A549 (cell line): ENCODE measurements at regions not wholly inside any gene's neighbourhood (a gene's known extent, or its start where the extent isn't known, plus 50 kb on each side); places are given as distances from the start of the nearest gene placed in this dataset.

Source experiments
- CEBPB ChIP-seq, 2 experiments: fragments of >200 bp in 1 of 2; sonication (Bioruptor Twin) in 1 of 2; formaldehyde crosslinking in 1 of 2; IDR thresholded peaks; 2 replicates each; pipeline ENCODE4 v1.6.1; 2012 to 2016
- CHD2 ChIP-seq: fragments of 150-350 bp; IDR thresholded peaks from 2 replicates; pipeline ENCODE4 v1.6.1; 2014; ENCODE audit warnings: low read length; ENCODE audit not compliant: partially characterized antibody
- CTCF ChIP-seq: fragments of >200 bp; sonication (Bioruptor Twin); formaldehyde crosslinking; IDR thresholded peaks from 3 replicates; pipeline ENCODE4 v1.5.1; 2016
- HDAC2 ChIP-seq: fragments of 200-600 bp; sonication (generic); IDR thresholded peaks from 2 replicates; pipeline ENCODE4 v1.6.1; 2016
- HOXA7 ChIP-seq: fragments of 250-450 bp; sonication (Bioruptor Pico); IDR thresholded peaks from 2 replicates; pipeline ENCODE4 v1.5.0; 2020; ENCODE audit warnings: mild to moderate bottlenecking, moderate library complexity
- KDM1A ChIP-seq: fragments of 200-600 bp; sonication (generic); IDR thresholded peaks from 2 replicates; pipeline ENCODE4 v1.6.1; 2016; ENCODE audit warnings: low read depth, mild to moderate bottlenecking
- MAX ChIP-seq: IDR thresholded peaks from 2 replicates; pipeline ENCODE4 v1.6.1; 2012
- NFE2L2 ChIP-seq: fragments of 150-350 bp; conservative IDR thresholded peaks from 2 replicates; pipeline ENCODE4 v1.6.1; 2014; ENCODE audit warnings: low read length
- POLR2A ChIP-seq: IDR thresholded peaks from 2 replicates; pipeline ENCODE4 v1.6.1; 2012; ENCODE audit warnings: mild to moderate bottlenecking, low read length
- RAD21 ChIP-seq, 2 experiments: fragments of >200 bp in 1 of 2; sonication (Bioruptor Twin) in 1 of 2; formaldehyde crosslinking in 1 of 2; IDR thresholded peaks in 1 of 2; conservative IDR thresholded peaks in 1 of 2; 2 replicates in 1 of 2; 3 replicates in 1 of 2; pipeline ENCODE4 v1.6.1; 2012 to 2018; ENCODE audit warnings: inconsistent platforms in 1 of 2
- SREBF2 ChIP-seq: fragments of 450-650 bp; IDR thresholded peaks from 2 replicates; pipeline ENCODE4 v1.6.1; 2014; ENCODE audit warnings: mild to moderate bottlenecking, moderate library complexity
- ZNF302 ChIP-seq: fragments of 250-450 bp; sonication (Bioruptor Pico); IDR thresholded peaks from 2 replicates; pipeline ENCODE4 v1.9.0; 2021; ENCODE audit warnings: inconsistent platforms, mild to moderate bottlenecking, moderate library complexity

GRCh38 chr2:222360146-222360545, 61.3 kb upstream of the PAX3 start:
- TF ChIP-seq NFE2L2 (no peak), CTCF (no peak), POLR2A (no peak), SREBF2 (no peak), CHD2 (no peak), KDM1A (no peak), HDAC2 (no peak), HOXA7 (CRISPR knock-in tag) (no peak), RAD21 (conservative IDR thresholded peaks at IDR 0.05 in 1 of 2, IDR thresholded peaks at IDR 0.05 in 1 of 2) (no peak), MAX (no peak), ZNF302 (CRISPR knock-in tag) (no peak), CEBPB (IDR thresholded peaks at IDR 0.05) (no peak)
